HPDE6-E6E7 (cell line): ENCODE measurements at regions not wholly inside any gene's neighbourhood (a gene's known extent, or its start where the extent isn't known, plus 50 kb on each side); places are given as distances from the start of the nearest gene placed in this dataset.

Source experiments
- DNase-seq: peaks from one replicate; pipeline ENCODE4 v3.0.0; 2011; ENCODE audit warnings: missing footprints; ENCODE audit errors: extremely low spot score

- no peak for DNase-seq
Measured at GRCh38 chr12:30095511-30095910, 311.8 kb upstream of the TMTC1 start.

GRCh38 chr12:30092983-30093617 lies 309.4 kb upstream of the TMTC1 start:
- DNase-seq: no peak

- no peak for DNase-seq
Measured at GRCh38 chr12:30090258-30090657, 306.5 kb upstream of the TMTC1 start.

- DNase-seq: no peak
Measured at GRCh38 chr12:30088259-30088995, 304.7 kb upstream of the TMTC1 start.

GRCh38 chr12:30082381-30082780 lies 298.6 kb upstream of the TMTC1 start:
- no peak for DNase-seq

GRCh38 chr12:30074916-30075315 lies 291.2 kb upstream of the TMTC1 start:
- no peak for DNase-seq

GRCh38 chr12:30072824-30073223 lies 289.1 kb upstream of the TMTC1 start:
- no peak for DNase-seq

GRCh38 chr12:30067146-30067545 lies 283.4 kb upstream of the TMTC1 start:
- no peak for DNase-seq

- no peak for DNase-seq
Measured at GRCh38 chr12:30064906-30065305, 281.2 kb upstream of the TMTC1 start.

GRCh38 chr12:30063435-30063945 lies 279.7 kb upstream of the TMTC1 start:
- DNase-seq: no peak

GRCh38 chr12:30048371-30048770 lies 264.6 kb upstream of the TMTC1 start:
- no peak for DNase-seq

GRCh38 chr12:30047516-30048254 lies 263.9 kb upstream of the TMTC1 start:
- no peak for DNase-seq

GRCh38 chr12:30046376-30046775 lies 262.6 kb upstream of the TMTC1 start:
- DNase-seq: no peak

GRCh38 chr12:30045171-30045570 lies 261.4 kb upstream of the TMTC1 start:
- no peak for DNase-seq

GRCh38 chr12:30044206-30044605 lies 260.5 kb upstream of the TMTC1 start:
- no peak for DNase-seq

- DNase-seq: no peak
Measured at GRCh38 chr12:30043151-30043847, 259.6 kb upstream of the TMTC1 start.

GRCh38 chr12:30041096-30041495 lies 257.4 kb upstream of the TMTC1 start:
- no peak for DNase-seq

- no peak for DNase-seq
Measured at GRCh38 chr12:30030693-30031374, 247.1 kb upstream of the TMTC1 start.

GRCh38 chr12:30026621-30027234 lies 243.0 kb upstream of the TMTC1 start:
- DNase-seq: no peak

- DNase-seq: no peak
Measured at GRCh38 chr12:30025317-30025716, 241.6 kb upstream of the TMTC1 start.

GRCh38 chr12:30023186-30023585 lies 239.4 kb upstream of the TMTC1 start:
- no peak for DNase-seq
